ENCODE measurements at regions not wholly inside any gene's neighbourhood (a gene's known extent, or its start where the extent isn't known, plus 50 kb on each side); places are given as distances from the start of the nearest gene placed in this dataset.
"Not testable (repeated sequence)": the region's sequence is repeated elsewhere in the genome, so short reads cannot be mapped to it uniquely, and the experiment has no call there.

- no peak for DNase-seq
Measured at GRCh38 chr6:27532820-27533538, 60.1 kb upstream of the ZNF184 start.

GRCh38 chr6:27531772-27532459, 59.0 kb upstream of the ZNF184 start:
- peak; percentile 10 for DNase-seq

GRCh38 chr6:27529796-27530195, 56.9 kb upstream of the ZNF184 start:
- DNase-seq, result not testable (repeated sequence)

GRCh38 chr6:27528714-27529113, 55.8 kb upstream of the ZNF184 start:
- DNase-seq, result no peak

Data from DMS53 (cell line).